Tibial nerve (tissue), 4 donors: ENCODE measurements at regions not wholly inside any gene's neighbourhood (a gene's known extent, or its start where the extent isn't known, plus 50 kb on each side); places are given as distances from the start of the nearest gene placed in this dataset.

ENCODE experiments used
- CTCF ChIP-seq, 5 experiments: fragments of 200-600 bp in 3 of 5; fragments of 450-650 bp in 2 of 5; sonication (generic) in 3 of 5; IDR thresholded peaks; one replicate each; pipeline ENCODE4 v1.5.1; 2016 to 2019; ENCODE audit warnings: antibody characterized with exemption in 5 of 5, mild to moderate bottlenecking in 3 of 5, moderate library complexity in 2 of 5
- EP300 ChIP-seq, 2 donors: sonication (generic); formaldehyde crosslinking; IDR thresholded peaks; one replicate each; pipeline ENCODE4 v1.6.1; 2017; ENCODE audit warnings: antibody characterized with exemption in 2 of 2, mild to moderate bottlenecking in 1 of 2
- POLR2A ChIP-seq, 2 donors: fragments of 450-650 bp; IDR thresholded peaks; one replicate each; pipeline ENCODE4 v1.6.1; 2017; ENCODE audit warnings: antibody characterized with exemption in 2 of 2, mild to moderate bottlenecking in 2 of 2, moderate library complexity in 2 of 2

GRCh38 chr9:81363916-81364480 is 325.3 kb downstream of the TLE1 start:
- TF ChIP-seq CTCF (IDR thresholded peaks at IDR 0.05) (no peak), EP300 (IDR thresholded peaks at IDR 0.05) (no peak), POLR2A (IDR thresholded peaks at IDR 0.05) (no peak)
